ENCODE measurements at regions not wholly inside any gene's neighbourhood (a gene's known extent, or its start where the extent isn't known, plus 50 kb on each side); places are given as distances from the start of the nearest gene placed in this dataset.

DNA sequence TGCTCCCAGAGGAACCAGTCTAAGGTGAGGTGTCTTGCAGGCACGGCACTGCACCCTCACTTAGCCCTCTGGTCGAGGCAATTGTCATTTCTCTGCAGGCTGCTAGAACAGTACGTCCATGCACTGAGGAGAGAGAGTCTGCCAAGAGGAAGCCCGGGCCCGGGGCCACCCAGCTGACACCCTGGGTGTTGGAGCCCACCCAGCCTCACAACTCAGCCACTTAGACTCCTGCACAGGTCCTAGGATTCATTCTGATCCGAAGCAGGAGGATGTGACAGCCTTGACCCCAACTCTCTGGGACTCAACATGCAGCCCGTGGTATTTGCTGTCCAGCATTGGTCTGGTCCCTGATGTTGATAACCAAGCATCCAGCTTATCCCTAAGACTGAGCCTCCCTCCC, 111.9 kb downstream of the ADSS2 start:
- no peak for TF ChIP-seq CTCF (conservative IDR thresholded peaks at IDR 0.05)
- no peak for TF ChIP-seq EZH2 (IDR thresholded peaks at IDR 0.05; ENCODE audit: low read depth)

Measured in PC-9 (cell line).